GM10266 (cell line): ENCODE measurements at regions not wholly inside any gene's neighbourhood (a gene's known extent, or its start where the extent isn't known, plus 50 kb on each side); places are given as distances from the start of the nearest gene placed in this dataset.

ENCODE experiments used
- DNase-seq: peaks from one replicate; pipeline ENCODE4 v3.0.0; 2012; ENCODE audit errors: extremely low spot score
- CTCF ChIP-seq: IDR thresholded peaks from 2 replicates; pipeline ENCODE4 v1.5.1; 2012; ENCODE audit warnings: mild to moderate bottlenecking, low read depth; ENCODE audit not compliant: control insufficient read depth, insufficient read depth; ENCODE audit errors: missing control alignments

GRCh38 chr9:73497796-73498195, 346.1 kb downstream of the ANXA1 start:
- no peak for TF ChIP-seq CTCF
- no peak for DNase-seq

- no peak for DNase-seq
- no peak for TF ChIP-seq CTCF
Observed at GRCh38 chr9:73515216-73515615, 363.6 kb downstream of the ANXA1 start.

- TF ChIP-seq CTCF = no peak
- DNase-seq = no peak
Observed at GRCh38 chr9:73523391-73523790, 371.7 kb downstream of the ANXA1 start.

- TF ChIP-seq CTCF = no peak
- no peak for DNase-seq
Observed at GRCh38 chr9:73525350-73525749, 373.7 kb downstream of the ANXA1 start.

GRCh38 chr9:73527521-73527920, 375.9 kb downstream of the ANXA1 start:
- no peak for TF ChIP-seq CTCF
- no peak for DNase-seq

GRCh38 chr9:73528926-73529325, 377.3 kb downstream of the ANXA1 start:
- DNase-seq = no peak
- TF ChIP-seq CTCF = no peak

GRCh38 chr9:73529666-73530065, 378.0 kb downstream of the ANXA1 start:
- DNase-seq = no peak
- no peak for TF ChIP-seq CTCF

- no peak for TF ChIP-seq CTCF
- DNase-seq = no peak
Observed at GRCh38 chr9:73531051-73531532, 379.4 kb downstream of the ANXA1 start.
